Effector memory CD4-positive, alpha-beta T cell (primary cell): ENCODE measurements at regions not wholly inside any gene's neighbourhood (a gene's known extent, or its start where the extent isn't known, plus 50 kb on each side); places are given as distances from the start of the nearest gene placed in this dataset.

ENCODE experiments used
- DNase-seq, 3 donors: peaks; one replicate each; pipeline ENCODE4 v3.0.0-alpha.2; 2020
- H3K27ac ChIP-seq: 2 replicates; pipeline ENCODE4 v1.7.0; 2013; ENCODE audit warnings: mild to moderate bottlenecking, low read length, moderate library complexity; ENCODE audit not compliant: insufficient read depth, poor library complexity, severe bottlenecking
- H3K27me3 ChIP-seq: replicated peaks from 2 replicates; pipeline ENCODE4 v1.7.0; 2013; ENCODE audit warnings: mild to moderate bottlenecking, low read length; ENCODE audit not compliant: insufficient read depth, control insufficient read depth, poor library complexity, severe bottlenecking
- H3K36me3 ChIP-seq: 2 replicates; pipeline ENCODE4 v1.7.0; 2013; ENCODE audit warnings: mild to moderate bottlenecking, low read length, moderate library complexity; ENCODE audit not compliant: control insufficient read depth, insufficient read depth
- H3K4me1 ChIP-seq: 2 replicates; pipeline ENCODE4 v1.7.0; 2013; ENCODE audit warnings: low read length, mild to moderate bottlenecking; ENCODE audit not compliant: control insufficient read depth, insufficient read depth, poor library complexity, severe bottlenecking
- H3K4me3 ChIP-seq: 2 replicates; pipeline ENCODE4 v1.7.0; 2013; ENCODE audit warnings: low read length, low read depth, mild to moderate bottlenecking; ENCODE audit not compliant: insufficient read depth, poor library complexity, severe bottlenecking
- H3K9me3 ChIP-seq: 2 replicates; pipeline ENCODE4 v1.7.0; 2013; ENCODE audit warnings: mild to moderate bottlenecking, low read length, moderate library complexity; ENCODE audit not compliant: control insufficient read depth

DNA sequence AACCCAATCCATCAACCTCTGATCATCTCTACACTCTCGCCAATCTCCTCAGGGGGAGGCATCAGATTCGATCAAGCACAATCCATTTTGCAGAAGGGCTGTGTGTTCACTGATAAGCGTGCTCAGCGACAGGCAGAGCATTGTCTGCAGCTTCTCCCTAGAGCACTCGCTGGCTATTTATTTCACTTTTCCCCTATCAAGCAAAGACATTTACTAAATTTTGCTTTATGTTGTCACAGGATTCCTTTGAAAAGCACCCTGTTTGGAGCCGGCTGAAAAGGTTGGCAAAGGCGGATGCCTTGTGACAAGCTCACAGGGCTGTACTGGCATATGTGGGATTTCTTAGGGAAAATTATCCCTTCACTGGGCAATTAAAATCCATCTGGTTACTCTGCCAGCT lies 1381.5 kb upstream of the TENM4 start:
- H3K4me1 ChIP-seq = no peaks in the 10 kb centered on the region
- H3K4me3 ChIP-seq = no peak overlapping the region
- no peak for DNase-seq
- no peaks in the 10 kb centered on the region for H3K9me3 ChIP-seq
- H3K27ac ChIP-seq = no peak overlapping the region
- no peaks in the 10 kb centered on the region for H3K36me3 ChIP-seq
- H3K27me3 ChIP-seq = no peaks in the 10 kb centered on the region

DNA sequence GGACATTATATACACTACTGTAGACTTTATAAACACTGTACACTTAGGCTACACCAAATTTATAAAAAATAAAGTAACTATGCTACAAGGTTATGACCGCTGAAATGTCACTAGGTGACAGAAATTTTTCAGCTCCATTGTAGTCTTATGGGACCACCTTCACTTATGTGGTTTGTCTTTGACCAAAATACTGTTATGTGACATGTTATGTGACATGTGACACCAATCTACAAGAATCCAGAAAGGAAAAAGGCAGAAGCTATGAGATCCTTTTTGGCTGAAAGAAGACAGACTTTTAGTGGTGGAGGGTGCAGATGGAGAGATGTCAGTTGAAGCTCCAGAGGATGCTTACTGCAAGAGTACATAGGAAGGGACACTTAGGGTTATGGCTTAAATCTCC lies 1378.4 kb upstream of the TENM4 start:
- no peak overlapping the region for H3K27ac ChIP-seq
- no peak for DNase-seq

DNA sequence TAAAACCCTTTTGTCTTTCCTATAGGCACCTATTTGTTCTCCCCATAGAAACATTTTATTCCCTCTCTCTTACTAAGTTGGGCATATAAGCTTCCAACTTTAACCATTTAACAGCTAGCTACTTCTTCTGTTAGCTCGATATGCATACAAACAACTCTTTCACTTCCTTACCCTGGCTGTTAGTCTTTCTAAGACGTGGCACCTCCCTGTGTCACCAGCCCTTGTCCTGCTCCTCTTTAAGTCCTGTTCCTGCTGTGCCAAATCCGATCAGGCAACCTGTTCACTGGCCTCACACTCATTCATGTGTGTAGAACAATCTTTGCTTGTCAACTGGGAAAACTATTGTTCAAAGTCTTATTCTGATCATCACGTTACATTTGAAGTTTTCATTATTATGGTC lies 1376.1 kb upstream of the TENM4 start:
- DNase-seq = no peak
- no peaks in the 10 kb centered on the region for H3K36me3 ChIP-seq
- H3K4me3 ChIP-seq = no peak overlapping the region
- no peaks in the 10 kb centered on the region for H3K9me3 ChIP-seq
- H3K4me1 ChIP-seq = no peaks in the 10 kb centered on the region
- H3K27me3 ChIP-seq = no peaks in the 10 kb centered on the region
- no peak overlapping the region for H3K27ac ChIP-seq

More for the DNA sequence above, 1378.4 kb upstream of the TENM4 start:
- no peak overlapping the region for H3K4me3 ChIP-seq
- no peaks in the 10 kb centered on the region for H3K27me3 ChIP-seq
- no peaks in the 10 kb centered on the region for H3K9me3 ChIP-seq
- H3K36me3 ChIP-seq = no peaks in the 10 kb centered on the region
- H3K4me1 ChIP-seq = no peaks in the 10 kb centered on the region

DNA sequence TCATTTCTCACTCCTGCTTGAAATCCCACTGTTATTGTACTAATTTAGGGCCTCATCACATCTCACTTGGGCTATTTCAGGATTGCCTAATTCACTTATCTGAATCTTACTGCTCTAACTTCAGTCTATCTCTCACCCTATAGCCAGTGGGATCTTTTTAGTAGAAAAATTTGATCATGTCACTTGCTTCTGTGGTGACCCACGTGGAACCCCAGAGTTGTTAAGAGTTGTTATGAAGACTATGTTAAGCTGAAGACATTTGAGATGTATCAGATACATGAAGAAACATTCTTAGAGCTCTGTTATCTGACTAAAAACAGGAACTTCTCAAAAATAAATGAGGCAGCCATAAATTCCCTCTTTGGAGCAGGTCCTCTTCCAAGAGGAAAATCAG lies 1375.6 kb upstream of the TENM4 start:
- no peaks in the 10 kb centered on the region for H3K27me3 ChIP-seq
- DNase-seq = no peak
- H3K4me3 ChIP-seq = no peak overlapping the region
- H3K9me3 ChIP-seq = no peaks in the 10 kb centered on the region
- no peaks in the 10 kb centered on the region for H3K36me3 ChIP-seq
- H3K4me1 ChIP-seq = no peaks in the 10 kb centered on the region
- no peak overlapping the region for H3K27ac ChIP-seq

DNA sequence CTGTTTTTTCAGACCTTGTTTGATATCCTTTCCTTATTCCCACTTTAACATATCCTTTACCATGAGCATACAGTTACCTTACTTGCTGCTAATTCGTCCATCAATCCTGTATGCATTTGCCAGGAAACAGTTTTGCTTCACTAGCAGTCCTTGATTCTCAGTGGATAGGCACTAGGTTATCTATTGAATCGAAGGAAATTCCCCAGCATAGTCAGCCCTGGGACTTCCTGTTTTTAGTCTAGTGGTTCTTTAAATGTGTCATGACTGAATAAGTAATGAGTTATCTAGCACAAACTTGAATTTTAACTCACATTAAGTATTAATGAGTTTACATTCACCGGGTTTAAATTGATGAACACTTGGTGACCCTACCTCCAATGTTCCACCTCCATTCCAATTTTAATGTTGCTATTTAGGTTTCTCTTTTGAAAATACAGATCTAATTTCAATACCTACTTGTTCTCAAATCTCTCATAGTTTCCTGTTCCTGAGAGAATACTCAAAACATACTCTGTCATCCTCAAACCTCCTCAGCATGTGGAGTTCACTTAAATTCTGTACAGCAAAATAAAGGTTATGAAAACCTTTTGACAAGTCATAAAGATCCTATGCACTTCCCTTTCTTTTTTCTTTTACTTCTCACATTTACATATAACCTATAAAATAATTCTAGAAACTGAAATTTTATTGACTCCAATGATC lies 1375.1 kb upstream of the TENM4 start:
- Histone ChIP-seq H3K4me1 (no peaks in the 10 kb centered on the region), H3K4me3 (no peak overlapping the region), H3K9me3 (no peaks in the 10 kb centered on the region), H3K36me3 (no peaks in the 10 kb centered on the region), H3K27me3 (no peaks in the 10 kb centered on the region), H3K27ac (no peak overlapping the region)
- DNase-seq = no peak

DNA sequence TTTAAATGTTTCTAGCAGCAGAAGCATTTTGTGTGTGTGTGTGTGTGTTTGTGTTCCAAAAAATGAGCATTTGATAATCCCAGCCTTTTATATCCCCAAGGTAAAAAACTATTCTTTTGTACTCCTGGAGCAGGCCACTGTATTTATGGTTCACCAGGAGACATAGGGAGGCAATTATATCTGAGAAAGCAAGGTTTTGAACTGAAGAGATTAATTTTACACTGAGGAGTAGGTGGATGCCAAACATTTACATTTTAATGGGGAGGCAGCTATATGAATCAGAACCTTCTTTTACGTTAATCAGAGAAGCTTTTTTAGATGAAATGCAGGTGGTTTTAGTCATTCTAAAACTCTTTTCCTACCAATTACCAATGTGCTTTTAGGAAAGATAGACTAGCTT lies 1374.0 kb upstream of the TENM4 start:
- no peak for DNase-seq
- H3K4me1 ChIP-seq = no peaks in the 10 kb centered on the region
- H3K27ac ChIP-seq = no peak overlapping the region
- no peak overlapping the region for H3K4me3 ChIP-seq
- H3K36me3 ChIP-seq = no peaks in the 10 kb centered on the region
- no peaks in the 10 kb centered on the region for H3K27me3 ChIP-seq
- no peaks in the 10 kb centered on the region for H3K9me3 ChIP-seq

DNA sequence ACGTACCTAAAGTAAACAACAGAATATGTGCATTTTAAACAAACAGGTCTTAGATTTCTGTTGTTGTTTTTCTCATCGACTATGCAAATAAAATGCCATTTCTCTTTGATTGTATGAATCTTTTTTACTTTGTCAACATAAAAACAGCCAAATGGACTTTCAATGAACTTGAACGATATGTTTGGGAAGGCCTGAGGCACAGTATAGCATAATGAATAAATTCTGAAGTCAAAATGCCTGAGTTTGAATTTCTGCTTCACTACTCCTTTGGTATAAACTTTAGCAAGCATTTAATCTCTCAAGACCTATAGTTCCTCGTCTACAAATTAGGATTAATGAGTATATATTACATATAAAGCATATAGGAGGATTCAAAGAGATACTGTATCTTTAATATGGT lies 1369.9 kb upstream of the TENM4 start:
- Histone ChIP-seq H3K9me3 (no peaks in the 10 kb centered on the region), H3K4me1 (no peaks in the 10 kb centered on the region), H3K36me3 (no peaks in the 10 kb centered on the region), H3K27me3 (no peaks in the 10 kb centered on the region), H3K4me3 (no peak overlapping the region), H3K27ac (no peak overlapping the region)
- DNase-seq = no peak

DNA sequence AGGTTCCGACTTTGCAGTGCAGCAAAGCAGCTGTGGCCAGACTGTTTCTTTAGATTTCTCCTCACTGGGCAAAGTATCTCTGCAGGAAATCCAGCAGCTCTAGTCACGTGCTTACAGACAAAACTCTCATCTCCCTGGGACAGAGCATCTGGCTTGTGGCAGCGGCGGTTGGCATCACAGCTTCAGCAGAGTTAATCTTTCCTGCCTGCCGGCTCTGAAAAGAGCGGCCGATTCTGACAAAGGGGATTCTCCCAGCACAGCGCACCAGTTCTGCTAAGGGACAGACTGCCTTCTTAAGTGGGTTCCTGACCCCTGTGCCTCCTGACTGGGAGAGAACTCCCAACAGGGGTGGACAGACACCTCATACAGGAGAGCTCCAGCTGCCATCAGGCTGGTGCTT lies 1357.3 kb upstream of the TENM4 start:
- H3K27ac ChIP-seq = no peak overlapping the region
- H3K36me3 ChIP-seq = no peaks in the 10 kb centered on the region
- DNase-seq = no peak
- no peaks in the 10 kb centered on the region for H3K9me3 ChIP-seq
- H3K27me3 ChIP-seq = no peaks in the 10 kb centered on the region
- H3K4me1 ChIP-seq = no peaks in the 10 kb centered on the region
- no peak overlapping the region for H3K4me3 ChIP-seq

DNA sequence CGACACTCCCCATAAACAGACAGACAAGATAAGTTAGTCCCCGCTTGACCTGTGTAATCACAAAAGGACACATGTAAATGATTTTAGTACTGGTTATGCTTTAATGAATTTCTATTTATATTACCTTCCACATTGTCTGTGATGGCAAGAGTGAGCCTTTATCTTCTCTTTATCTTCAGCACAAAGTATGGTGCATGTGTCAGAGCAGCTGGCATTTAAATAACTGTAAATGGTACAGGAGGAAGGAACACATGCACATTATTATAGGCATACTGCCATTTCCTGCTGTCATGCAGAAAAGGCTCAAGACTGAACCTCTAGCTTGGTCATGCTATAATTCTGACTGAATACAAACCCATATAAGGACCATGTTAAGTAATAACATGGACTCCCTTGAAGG lies 1342.7 kb upstream of the TENM4 start:
- Histone ChIP-seq H3K36me3 (no peaks in the 10 kb centered on the region), H3K4me1 (no peaks in the 10 kb centered on the region), H3K4me3 (no peak overlapping the region), H3K27me3 (no peaks in the 10 kb centered on the region), H3K27ac (no peak overlapping the region), H3K9me3 (no peaks in the 10 kb centered on the region)
- no peak for DNase-seq

DNA sequence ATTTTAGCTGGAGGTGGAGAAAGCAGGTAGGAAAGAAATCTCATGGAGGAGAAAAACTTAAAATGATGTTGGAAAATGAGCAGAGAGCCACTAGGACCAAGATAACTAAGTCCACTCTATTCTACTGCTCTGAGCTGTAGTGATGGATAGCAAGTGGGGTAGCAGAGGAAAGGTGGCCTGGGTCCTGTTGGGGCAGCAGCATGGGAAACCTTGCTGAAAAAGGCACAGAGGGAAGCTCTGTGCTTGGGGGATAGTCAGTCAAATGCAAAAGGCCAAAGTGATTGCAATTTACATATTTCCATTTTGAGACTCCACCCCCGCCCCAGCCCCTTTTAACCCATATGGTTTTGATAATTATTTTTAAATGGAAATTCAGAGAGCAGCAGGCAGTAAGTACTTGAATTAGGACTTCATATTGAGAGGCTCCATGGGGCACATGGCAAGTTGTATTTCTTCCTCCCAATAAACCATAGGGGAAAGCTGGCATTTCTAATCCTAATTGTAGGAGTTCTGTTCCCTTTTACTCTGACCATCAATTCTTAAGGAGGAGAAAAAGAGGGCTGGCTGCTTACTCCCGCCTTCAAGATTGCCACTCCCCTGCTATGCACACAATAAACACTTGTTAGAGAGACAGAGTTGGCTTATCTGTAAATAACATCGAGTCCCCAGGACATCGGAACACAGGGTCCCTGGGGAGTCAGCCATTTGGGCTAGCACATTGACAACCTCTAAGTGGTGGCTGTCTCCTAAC lies 1341.5 kb upstream of the TENM4 start:
- H3K4me1 ChIP-seq = no peaks in the 10 kb centered on the region
- no peaks in the 10 kb centered on the region for H3K9me3 ChIP-seq
- H3K4me3 ChIP-seq = no peak overlapping the region
- no peak for DNase-seq
- no peak overlapping the region for H3K27ac ChIP-seq
- H3K27me3 ChIP-seq = no peaks in the 10 kb centered on the region
- H3K36me3 ChIP-seq = no peaks in the 10 kb centered on the region
